ENCODE measurements at regions not wholly inside any gene's neighbourhood (a gene's known extent, or its start where the extent isn't known, plus 50 kb on each side); places are given as distances from the start of the nearest gene placed in this dataset.

GRCh38 chr15:89391685-89392257 lies 57.1 kb upstream of the POLG start:
- Mint-ChIP-seq H3K36me3 (ENCODE audit: low read depth) (no peaks in the 10 kb centered on the region), H3K27me3 (ENCODE audit: low read depth) (peaks cover 48% of the 10 kb centered on the region), H3K9me3 (no peaks in the 10 kb centered on the region), H3K27ac (no peak overlapping the region), H3K4me3 (no peak overlapping the region), H3K4me1 (ENCODE audit: low read depth) (no peaks in the 10 kb centered on the region)

- no peaks in the 10 kb centered on the region for H3K4me1 Mint-ChIP-seq (ENCODE audit: low read depth)
- H3K4me3 Mint-ChIP-seq = no peak overlapping the region
- H3K27me3 Mint-ChIP-seq (ENCODE audit: low read depth) = peaks cover 41% of the 10 kb centered on the region
- H3K27ac Mint-ChIP-seq = no peak overlapping the region
- H3K9me3 Mint-ChIP-seq = no peaks in the 10 kb centered on the region
- H3K36me3 Mint-ChIP-seq (ENCODE audit: low read depth) = no peaks in the 10 kb centered on the region
Observed at GRCh38 chr15:89389841-89390603, 55.4 kb upstream of the POLG start.

- Mint-ChIP-seq H3K4me3 (no peak overlapping the region), H3K27me3 (ENCODE audit: low read depth) (peaks cover 33% of the 10 kb centered on the region), H3K27ac (no peak overlapping the region)
Observed at GRCh38 chr15:89387140-89387903, 52.7 kb upstream of the POLG start.

GRCh38 chr15:89385596-89386331 lies 51.1 kb upstream of the POLG start:
- no peaks in the 10 kb centered on the region for H3K4me1 Mint-ChIP-seq (ENCODE audit: low read depth)
- H3K9me3 Mint-ChIP-seq = no peaks in the 10 kb centered on the region
- H3K36me3 Mint-ChIP-seq (ENCODE audit: low read depth) = no peaks in the 10 kb centered on the region
- no peak overlapping the region for H3K4me3 Mint-ChIP-seq
- peaks cover 38% of the 10 kb centered on the region for H3K27me3 Mint-ChIP-seq (ENCODE audit: low read depth)
- no peak overlapping the region for H3K27ac Mint-ChIP-seq

More at GRCh38 chr15:89387140-89387903, 52.7 kb upstream of the POLG start:
- Mint-ChIP-seq H3K9me3 (no peaks in the 10 kb centered on the region), H3K36me3 (ENCODE audit: low read depth) (no peaks in the 10 kb centered on the region), H3K4me1 (ENCODE audit: low read depth) (no peaks in the 10 kb centered on the region)

All from T-helper 1 cell treated with Interleukin-12 subunit alpha and Interleukin-12 subunit beta and Interleukin-4 antibody, amounts not matched to agents 30 μg/mL and 1 μg/mL, for 36 hours (primary cell).